ENCODE measurements at regions not wholly inside any gene's neighbourhood (a gene's known extent, or its start where the extent isn't known, plus 50 kb on each side); places are given as distances from the start of the nearest gene placed in this dataset.

GRCh38 chr10:78574547-78574946 lies 494.2 kb upstream of the ZMIZ1 start:
- DNase-seq, result no peak

DNA sequence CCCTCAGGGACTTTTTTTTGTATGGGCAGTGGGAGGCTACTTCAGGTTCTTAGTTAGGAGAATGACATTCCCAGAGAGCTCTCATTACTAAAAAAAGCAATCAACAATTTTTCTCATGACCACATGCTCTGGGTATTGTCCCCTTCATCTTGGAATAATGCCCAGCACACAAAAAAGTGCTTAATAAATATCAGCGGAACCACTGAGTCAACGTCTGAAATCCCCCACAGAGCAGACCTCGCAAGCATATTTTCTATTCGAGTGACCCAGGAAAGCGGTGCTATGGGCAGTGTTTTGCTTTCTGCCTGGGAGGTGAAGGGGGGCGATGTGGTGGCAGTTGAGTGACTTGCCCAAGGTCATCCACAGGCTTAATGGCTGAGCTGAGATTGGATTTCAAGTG lies 493.4 kb upstream of the ZMIZ1 start:
- DNase-seq, result no peak

- DNase-seq, result no peak
Observed at GRCh38 chr10:78576276-78576675, 492.5 kb upstream of the ZMIZ1 start.

- DNase-seq, result no peak
Observed at GRCh38 chr10:78577712-78578111, 491.1 kb upstream of the ZMIZ1 start.

GRCh38 chr10:78578929-78579328 lies 489.8 kb upstream of the ZMIZ1 start:
- DNase-seq, result peak; percentile 10

DNA sequence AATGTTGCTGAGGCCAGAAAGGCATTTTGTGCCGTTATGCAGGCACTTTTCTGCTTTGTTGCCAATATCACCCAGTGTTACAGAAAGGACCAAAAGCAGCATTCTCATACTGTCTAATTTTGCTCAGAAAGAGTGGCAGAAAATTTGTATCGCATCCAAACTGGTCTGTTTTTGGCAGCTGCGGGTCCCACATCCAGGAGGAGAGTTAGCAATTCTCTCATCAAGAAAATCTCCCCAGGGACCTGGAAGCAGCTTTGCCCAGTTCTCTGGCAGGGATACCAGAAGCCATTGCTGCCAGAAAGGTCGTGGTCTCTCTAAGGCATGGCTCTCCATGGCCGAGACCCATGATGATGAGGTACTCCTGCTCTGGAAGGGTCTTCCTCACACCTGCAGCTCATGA lies 489.2 kb upstream of the ZMIZ1 start:
- no peak for DNase-seq

- no peak for DNase-seq
Observed at GRCh38 chr10:78579995-78580394, 488.8 kb upstream of the ZMIZ1 start.

DNA sequence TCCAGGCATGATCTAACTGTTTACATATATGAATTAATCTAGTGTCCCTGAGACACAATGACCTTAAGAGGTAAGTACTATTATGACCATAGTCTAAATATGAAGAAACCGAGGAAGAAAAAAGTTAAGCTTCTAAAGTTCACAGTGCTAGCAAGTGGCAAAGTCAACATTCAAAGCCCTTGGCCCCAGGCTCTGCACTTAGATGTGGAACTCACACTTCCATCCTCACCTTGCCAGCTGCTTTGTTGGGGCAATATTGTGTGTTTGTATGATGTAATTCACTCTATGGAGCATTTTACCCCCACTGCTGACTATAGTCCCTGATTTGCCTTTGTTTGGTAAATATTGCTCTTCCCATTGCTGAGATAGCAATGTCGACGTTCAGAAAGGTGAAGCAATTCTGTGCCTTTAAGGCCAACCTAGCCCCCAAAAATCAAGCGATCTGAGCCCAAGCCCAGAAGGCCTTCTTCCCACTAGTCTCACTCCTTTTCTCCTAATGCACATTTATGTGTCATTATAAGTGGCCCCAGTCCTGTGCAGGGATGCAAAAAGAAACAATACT lies 487.6 kb upstream of the ZMIZ1 start:
- no peak for DNase-seq

- DNase-seq, result no peak
Observed at GRCh38 chr10:78582540-78582939, 486.2 kb upstream of the ZMIZ1 start.

DNA sequence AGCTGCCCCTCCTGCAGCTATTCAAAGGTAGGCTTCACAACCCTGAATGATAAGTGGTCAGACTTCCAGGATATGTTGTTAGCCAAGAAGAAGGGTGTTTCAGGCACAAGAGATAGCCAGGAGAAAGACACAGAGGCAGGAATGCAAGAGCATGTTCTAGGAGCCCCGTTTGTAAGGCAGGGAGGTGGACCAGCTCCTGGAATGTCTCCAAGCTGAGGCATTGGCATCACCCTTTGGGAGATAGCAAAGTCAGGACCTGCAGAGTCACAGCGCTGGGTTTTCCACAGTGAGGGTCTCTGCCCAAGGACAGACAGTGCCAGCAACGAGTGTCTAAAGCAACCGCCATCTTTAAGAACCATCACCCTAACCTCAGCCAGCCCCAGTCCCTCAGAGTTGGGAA lies 484.5 kb upstream of the ZMIZ1 start:
- DNase-seq, result no peak

GRCh38 chr10:78584681-78585080 lies 484.1 kb upstream of the ZMIZ1 start:
- no peak for DNase-seq

GRCh38 chr10:78585952-78586351 lies 482.8 kb upstream of the ZMIZ1 start:
- no peak for DNase-seq

- no peak for DNase-seq
Observed at GRCh38 chr10:78588194-78588811, 480.5 kb upstream of the ZMIZ1 start.

- no peak for DNase-seq
Observed at GRCh38 chr10:78589687-78590086, 479.1 kb upstream of the ZMIZ1 start.

DNA sequence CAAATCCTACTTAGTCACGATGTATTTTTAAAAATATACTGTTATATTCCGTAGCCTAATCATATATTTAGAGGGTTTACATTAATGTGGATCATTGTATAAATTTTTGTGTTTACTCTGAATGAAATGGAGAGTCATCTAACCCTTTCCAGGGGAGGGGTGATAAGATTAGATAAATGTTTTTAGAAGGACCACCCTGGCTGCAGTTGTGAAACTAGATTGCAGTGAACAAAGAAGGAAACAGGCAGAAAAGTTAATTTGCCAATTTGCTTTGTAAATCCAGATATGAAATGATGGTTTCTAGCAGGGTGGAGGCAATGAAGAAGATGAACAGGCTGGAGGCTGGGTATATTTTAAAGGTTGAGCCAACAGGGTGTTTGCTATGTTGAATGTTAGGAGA lies 477.7 kb upstream of the ZMIZ1 start:
- DNase-seq, result no peak

GRCh38 chr10:78594559-78595268 lies 474.1 kb upstream of the ZMIZ1 start:
- DNase-seq, result no peak

DNA sequence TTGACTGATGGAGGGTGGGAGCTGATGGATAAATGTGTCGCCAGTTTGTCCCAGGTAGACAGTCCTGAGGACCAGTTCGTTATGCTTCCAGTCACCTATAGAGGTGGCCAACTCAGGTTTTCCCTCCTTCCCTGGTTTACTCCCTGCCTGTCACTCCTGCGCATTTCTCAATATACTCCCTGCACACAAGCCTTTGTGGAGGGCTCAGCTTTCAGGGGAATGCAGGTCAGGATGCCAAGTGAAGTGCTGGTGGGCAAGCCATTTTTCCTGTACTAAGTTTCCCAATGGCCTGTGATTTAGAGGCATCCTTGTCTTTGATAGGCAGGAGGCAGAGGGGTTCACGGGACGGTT lies 473.5 kb upstream of the ZMIZ1 start:
- no peak for DNase-seq

DNA sequence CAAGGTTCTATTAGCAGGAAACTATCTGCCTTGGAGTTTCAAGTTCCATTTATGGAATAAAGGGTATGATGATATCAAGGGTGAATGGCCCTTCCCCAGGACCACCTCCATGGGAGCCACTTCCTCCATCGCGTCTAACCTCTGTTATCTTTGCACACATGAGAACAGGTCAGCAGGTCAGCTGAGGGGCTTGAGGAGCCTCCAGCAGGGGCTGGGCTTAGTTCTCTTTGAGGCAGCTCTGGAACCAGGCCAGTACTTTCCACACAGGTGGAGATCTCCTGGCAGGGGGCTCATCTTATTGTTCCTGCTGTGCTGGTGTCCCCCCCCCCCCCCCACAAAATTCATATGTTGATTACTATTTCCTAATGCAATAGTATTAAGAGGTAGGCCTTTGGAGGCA lies 472.2 kb upstream of the ZMIZ1 start:
- DNase-seq, result no peak

- DNase-seq, result no peak
Observed at GRCh38 chr10:78597796-78598555, 470.8 kb upstream of the ZMIZ1 start.

- DNase-seq, result no peak
Observed at GRCh38 chr10:78599122-78599853, 469.5 kb upstream of the ZMIZ1 start.

DNA sequence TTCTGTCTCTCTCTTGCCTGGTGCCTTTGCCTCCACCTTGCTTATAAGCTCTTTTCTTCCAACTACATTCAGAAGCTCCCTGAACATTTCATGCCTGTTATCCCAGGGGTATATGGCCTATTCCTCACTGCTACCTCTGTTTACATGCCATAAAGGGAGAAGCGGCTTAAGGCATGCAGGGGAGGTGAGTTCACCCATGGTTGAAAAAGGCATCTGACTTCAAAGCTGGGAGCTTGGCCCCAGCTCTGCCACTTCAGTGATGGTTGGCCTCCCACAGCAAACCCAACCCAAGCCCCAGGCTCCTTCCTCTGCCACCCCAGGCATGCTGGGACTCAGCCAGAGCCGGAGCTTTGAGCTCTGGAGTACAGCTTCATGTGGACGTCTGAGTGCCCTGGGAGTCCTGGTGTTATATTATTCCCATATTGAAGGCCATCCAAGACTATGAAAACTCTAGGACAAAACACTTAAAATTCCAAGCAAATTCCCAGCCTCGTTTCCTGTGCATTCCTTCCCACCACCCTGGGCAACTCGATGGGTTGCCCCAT lies 468.6 kb upstream of the ZMIZ1 start:
- DNase-seq, result no peak

GRCh38 chr10:78600740-78601139 lies 468.0 kb upstream of the ZMIZ1 start:
- no peak for DNase-seq

All from stimulated activated naive CD4-positive, alpha-beta T cell treated with Interleukin-2 at 50 U/mL for 16 hours (primary cell).